Nucleus accumbens (tissue), 56 donors: ENCODE measurements at regions not wholly inside any gene's neighbourhood (a gene's known extent, or its start where the extent isn't known, plus 50 kb on each side); places are given as distances from the start of the nearest gene placed in this dataset.
A peak's percentile ranks its signal among the peaks of the same experiment; 100 is the strongest.

Experiments used
- DNase-seq, 56 donors: peaks; one replicate each; lab custom pipeline; 2025; lab: John Stamatoyannopoulos, UW

DNA sequence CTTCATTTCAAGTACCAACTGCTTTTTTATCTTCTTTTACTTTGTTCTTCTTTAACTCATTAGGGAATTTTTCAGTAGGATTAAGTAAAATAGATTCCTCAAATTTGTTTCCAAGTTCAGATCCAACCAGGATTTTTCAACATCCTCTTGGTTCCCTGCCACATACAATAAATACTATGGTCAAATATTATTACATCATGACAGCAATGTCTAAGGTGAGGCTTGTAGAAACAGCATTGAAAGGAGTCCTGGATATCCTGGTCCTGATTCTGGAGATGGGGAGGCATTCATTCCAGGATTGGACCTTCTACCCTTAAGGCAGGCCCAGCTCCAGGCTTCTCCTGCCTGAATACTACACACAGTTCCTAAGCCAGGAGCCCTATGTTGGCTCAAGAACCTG lies 80.2 kb upstream of the F3 start:
- DNase-seq, result no peak

DNA sequence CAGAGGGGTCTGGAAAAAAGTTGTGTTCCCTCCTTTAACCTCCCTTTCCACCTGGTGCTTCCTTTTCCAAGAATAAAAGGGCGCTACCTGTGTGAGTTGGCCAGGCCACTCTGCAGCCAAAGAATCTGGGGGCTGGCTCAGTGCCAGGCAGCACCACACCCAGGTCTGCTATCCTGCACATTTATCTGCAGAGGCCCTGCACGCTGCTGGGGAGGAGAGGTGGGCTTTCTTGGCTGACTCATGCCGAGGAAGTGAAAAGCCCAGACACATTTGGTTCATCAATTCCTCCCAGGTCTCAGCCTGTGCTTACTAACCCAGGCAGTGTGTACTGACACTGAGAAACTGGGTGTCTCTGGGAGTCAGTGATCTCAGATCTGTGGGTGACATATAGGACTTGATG lies 79.8 kb upstream of the F3 start:
- peak in 1 of 56 donors; percentile 4 for DNase-seq

DNA sequence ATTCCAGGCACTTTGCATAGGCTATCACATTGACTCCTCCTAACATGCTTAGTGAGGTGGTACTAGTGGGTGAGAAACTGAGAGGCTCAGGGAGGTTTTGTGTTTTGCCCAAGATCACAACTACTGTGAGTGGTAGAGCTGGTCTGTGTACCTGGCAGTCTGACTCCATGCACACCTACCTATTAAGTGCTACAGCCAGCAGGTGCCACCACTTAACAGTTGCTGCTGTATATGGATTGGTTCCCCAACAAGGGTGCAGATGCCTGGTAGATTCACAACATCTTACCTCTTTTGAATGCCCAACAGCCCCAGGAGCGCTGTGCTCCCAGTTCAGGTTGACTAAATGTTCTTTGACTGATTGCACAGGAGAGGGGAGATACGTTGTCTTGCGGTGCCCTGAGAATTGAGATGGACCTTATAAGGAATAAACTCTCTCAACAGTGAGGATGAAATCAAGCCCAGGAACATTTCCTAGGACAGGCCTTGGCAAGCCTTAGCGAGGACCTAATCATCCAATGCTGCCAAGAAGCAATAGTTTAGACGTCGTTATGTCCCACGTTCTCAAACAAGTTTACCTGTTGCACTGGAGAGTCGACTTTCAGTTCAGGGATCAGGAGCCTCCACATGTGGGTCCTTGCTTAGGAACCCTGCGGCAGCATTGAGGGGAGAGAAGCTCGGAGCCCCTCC lies 78.9 kb upstream of the F3 start:
- DNase-seq, result no peak

DNA sequence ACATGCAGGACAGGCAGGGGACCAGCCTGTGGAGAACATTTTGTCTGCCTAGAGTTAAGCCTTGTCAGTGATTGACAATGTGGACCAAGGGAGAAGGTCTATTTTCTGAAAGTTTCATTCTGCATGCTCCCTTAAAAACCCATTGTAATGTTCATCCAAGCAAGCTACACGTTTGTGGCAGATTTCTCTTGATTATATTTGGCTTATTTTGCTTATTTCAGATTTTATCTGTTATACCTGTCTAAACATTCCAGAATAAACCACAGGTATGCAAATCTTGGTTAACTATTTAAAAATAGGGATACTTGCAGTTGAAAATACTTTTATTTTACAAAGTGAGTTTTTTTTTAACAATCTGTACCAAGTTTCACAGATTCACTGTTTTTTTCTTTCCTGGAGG lies 78.2 kb upstream of the F3 start:
- no peak for DNase-seq

DNA sequence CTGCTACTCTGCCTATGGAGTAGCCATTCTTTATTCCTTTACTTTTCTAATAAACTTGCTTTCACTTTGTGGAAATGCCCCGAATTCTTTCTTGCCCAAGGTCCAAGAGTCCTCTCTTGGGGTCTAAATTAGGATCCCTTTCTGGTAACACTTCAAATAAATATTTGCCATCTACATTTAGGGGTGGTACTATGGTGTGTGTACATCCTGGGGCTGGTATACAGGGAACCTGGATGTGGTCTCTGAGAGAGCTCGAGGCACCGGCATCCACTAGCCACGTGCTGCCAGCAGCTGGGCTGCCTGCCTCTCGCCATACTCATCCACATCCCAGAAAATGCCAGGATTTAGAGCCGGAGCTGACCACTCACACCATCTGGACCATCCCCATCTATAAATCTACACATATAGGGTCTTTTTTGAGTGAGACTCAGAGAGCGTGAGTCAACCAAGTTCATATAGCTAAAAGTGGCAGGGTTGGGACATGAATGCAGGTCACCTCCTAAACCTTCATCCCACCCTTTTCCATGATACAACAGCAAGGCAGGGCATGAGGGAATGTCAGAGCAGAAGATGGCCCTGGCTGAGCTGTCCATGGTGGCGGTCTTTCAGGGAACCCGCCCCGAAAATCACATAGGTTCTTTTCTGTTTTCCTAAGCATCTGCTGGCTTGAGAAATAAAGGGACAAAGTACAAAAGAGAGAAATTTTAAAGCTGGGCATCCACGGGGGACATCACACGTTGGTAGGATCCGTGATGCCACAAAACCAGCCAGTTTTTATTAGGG lies 76.6 kb upstream of the F3 start:
- no peak for DNase-seq

DNA sequence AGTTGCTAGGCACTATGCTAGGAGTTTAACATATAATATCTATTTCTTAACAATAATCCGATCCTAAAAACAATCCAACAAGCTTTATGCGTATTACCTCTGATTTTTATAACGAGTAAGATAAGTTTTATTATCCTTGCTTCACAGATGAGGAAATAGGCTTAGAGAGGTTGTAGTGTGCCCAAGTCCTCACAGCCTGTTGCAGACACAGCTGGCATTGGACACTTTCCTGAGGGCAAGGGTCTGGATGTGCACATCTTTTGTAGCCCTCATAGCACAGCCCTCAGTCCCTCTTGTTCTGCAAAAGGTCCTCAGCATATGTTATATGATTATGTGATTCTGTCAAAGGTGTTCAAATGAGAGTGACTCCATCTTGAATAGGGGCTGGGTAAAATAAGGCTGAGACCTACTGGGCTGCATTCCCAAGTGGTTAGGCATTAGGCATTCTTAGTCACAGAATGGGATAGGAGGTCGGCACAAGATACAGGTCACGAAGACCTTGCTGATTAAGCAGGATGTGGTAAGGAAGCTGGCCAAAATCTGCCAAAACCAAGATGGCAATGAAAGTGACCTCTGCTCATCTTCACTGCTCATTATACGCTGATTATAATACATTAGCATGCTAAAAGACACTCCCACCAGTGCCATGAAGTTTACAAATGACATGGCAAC lies 75.7 kb upstream of the F3 start:
- DNase-seq, result no peak

DNA sequence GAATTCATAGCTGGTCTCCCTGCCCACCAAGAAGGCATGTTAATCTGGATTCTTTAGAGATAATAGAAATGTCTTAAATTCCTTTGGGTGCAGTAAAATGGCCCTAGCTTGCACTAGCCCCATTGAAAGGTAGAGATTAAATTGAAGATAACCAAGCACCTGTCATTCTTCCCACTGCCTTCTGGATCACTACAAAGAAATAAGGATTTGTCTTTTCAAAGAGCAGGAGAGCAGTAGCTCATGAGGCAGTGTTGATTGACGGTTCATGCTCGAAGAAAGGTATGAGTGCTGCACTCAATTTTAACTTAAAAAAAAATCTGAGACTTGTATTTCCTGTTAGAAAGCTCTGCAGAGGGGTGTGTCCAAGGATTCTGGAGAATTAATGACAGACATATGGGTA lies 74.9 kb upstream of the F3 start:
- DNase-seq, result no peak

DNA sequence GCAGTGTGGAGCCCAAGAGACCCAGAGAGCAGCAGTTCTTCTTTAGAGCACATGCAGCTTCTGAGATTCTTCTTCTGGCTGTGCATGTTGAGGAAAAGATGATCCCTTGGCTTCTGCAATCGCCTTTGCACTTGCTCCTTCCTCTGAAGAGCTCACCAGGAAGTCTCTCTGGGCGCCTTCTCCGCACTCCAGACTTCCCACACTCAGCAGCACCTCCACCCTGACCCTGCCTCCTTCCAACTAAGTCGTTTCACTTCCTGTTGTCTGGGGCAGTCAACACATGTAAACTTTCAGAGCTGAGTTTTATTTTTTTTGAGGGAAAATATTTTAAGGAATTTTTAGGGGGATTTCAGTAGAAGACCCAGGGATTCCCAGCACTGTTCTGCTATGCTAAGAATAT lies 73.4 kb upstream of the F3 start:
- DNase-seq, result no peak

DNA sequence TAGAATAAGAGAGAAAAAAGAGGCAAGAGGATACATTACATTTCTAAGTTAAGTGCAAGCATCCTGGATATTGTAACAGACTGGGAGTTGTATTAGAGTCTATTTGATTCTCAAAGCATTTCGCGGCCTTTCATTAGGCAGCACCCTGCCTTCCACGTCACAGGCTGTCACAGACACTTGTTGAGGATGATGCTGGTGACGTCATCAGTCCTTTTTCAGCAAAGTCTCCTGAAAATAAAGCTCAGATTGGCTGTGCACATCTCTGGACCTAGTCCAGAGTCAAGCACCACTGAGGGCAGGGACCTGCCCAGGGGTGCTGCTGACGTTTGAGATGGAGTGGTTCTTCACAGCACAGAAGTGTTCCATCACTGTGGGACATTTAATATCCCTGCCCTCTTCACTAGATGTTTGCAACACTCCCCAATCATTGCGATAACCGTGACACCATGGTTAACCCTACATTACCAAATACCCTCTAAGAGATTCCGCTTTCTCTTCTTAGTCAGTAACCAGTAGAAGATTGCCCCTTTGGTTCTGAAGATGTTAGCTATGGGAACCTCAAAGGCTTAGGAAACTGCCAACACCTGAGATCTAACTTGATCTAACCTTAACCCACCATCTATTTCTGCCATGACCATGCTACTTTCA lies 72.7 kb upstream of the F3 start:
- DNase-seq, result no peak

DNA sequence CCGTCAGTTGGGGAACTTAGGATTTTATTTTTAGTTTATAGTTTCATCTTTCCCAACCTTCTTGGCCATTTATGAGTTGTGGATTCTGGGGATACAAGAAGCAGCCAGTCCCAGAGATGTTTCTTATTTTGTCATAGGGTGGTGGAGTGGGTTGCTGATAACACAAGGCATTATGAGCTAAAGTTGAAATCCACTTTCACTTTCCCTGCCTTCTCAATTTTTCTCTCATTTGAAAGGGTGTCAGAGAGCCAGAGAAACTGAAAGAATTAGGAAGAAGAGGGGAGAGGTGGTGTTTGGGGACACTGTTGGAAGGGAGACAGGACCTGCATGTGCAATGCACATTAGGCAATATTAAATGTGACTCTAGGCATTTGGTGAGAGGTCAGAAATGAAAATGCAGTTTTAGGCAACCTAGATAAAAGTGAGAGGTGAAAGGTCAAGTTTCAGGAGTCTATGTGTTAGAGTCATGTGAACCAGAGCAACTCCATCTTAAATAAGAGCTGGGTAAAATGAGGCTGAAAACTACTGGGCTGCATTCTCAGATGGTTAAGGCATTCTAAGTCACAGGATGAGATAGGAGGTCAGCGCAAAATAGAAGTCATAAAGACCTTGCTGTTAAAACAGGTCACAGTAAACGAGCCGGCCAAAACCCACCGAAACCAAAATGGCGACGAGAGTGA lies 71.1 kb upstream of the F3 start:
- DNase-seq, result no peak

DNA sequence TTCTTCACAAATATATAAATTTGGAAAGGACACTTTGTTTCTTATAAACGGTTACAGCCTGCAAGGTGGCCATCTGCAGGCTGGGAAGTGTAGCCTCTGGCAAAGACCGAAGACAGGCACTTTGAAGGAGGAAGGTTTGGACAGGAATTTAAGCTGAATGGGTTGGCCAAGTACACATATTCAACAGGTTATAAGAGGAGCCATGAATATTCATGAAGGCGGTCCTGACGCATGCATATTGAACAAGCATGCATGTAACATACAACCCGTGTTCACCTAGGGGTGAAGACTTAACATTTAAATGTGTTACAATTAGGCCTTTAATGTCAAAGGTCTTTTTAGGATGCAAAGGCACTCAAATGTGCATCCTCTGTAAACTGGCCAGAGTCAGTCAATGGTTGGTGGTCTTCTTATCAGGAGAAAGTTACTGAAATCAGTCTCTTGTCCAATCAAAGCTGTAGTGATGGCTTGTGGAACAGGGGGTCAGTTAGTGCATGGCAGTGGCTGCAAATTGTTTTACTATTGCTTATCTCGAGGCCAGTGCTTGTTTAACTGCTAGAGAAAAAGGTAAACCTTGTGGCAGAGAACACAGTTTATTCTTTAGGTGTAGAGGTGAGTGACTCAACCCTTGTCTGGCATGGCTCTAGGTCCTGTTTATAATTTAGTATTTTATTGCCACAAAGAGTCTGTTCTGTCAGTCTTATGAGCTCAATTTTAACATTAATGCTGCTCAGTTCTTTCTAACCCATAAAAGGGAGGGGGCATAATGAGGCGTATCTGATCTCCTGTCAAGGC lies 70.3 kb upstream of the F3 start:
- DNase-seq, result no peak

DNA sequence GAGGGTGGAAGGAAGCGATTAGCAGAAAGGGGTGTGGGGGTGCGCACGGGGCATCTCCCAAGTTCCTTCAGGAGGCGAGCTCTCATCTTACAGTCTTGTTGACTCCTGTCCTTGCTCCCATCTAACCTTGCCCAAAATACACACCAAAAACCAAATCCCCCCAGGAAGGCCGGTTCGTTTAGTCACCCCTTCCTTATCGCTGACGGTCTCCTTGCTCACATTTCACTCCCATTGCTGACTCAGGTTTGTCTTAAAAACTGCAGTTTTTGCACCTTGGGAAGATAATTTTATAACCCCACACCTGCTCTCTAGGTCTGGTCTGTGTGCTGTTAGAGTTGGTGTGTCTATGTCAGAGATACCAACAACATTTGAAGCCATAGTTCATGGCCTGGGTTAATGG lies 68.1 kb upstream of the F3 start:
- no peak for DNase-seq

DNA sequence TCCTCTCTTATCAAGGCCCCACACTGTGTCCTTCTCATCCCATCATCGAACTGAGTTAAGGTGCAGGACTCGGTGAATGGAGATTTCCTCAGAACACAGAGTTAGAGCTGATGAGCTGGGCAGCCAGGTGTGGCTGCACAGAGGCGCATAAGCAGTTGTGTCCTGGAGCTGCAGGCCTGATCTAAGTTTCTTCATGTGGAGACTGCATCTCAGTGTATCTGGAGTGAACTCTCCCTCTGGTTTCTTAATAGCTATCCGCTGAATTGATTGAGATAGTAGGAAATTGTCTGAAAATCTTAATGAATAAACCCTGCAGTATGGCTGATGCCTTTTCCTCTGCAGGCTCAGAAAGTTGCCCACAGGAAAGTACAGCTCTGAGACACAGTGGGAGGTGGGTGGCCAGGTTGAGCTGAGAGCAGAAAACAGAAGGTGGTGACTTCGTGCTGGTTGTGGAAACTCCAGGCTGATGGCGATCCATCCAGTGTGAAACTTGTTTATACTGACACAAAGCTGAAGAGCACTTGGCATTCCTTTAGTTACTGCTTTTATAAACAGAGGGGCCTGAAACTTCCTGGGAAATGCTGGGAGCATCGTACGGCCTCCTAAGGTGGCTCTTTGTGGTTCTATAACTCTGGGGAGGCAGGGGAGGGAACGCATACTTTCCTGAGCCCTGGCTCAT lies 67.4 kb upstream of the F3 start:
- no peak for DNase-seq

DNA sequence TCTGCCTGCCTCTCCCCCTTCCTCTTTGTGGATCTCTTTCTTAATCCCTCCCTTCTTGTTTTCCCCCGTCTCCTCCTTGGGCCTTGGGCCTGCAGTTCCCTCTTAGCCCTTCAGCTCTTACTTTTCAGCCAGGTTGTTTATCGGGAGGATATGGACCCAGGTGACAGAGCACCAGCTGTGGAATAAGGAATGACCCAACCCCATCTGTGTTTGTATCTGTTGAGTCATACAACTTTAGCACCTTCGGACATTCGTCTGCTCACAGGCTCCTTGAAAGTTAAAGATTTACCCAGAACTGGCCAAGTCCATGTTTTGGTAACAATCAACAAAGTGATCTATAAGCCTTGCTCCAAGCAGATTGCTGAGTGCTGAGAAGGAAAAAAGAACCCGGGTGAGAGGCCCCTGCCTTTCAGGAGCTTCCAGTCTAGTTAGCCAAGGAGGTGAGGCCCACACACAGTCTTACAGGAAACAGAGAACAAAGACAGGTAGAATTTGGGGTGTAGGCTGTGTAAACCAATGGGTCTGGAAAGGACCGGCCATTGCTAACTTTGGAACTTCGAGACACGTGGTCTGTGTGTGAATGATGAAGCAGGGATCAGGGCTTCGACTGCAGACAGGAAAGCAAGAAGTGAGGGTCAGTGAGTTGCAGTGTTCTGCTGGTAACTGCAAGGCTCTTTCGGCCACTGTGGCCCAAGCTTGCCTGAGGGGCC lies 66.7 kb upstream of the F3 start:
- DNase-seq, result no peak

DNA sequence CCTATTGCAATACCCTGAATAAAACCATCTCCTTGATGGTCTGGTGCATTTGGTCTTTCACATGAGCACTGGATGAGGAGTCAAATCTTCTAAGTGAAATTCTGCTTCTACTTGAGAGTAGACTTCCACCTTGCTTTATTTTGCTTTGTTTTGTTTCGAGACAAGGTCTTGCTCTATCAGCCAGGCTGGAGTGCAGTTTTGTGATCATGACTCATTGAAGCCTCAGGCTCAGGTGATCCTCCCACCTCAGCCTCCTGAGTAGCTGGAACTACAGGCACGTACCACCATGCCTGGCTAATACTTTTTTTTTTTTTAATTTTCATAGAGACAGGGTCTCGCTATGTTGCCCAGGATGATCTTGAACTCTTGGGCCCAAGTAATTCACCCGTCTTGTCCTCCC lies 65.8 kb upstream of the F3 start:
- DNase-seq, result no peak

DNA sequence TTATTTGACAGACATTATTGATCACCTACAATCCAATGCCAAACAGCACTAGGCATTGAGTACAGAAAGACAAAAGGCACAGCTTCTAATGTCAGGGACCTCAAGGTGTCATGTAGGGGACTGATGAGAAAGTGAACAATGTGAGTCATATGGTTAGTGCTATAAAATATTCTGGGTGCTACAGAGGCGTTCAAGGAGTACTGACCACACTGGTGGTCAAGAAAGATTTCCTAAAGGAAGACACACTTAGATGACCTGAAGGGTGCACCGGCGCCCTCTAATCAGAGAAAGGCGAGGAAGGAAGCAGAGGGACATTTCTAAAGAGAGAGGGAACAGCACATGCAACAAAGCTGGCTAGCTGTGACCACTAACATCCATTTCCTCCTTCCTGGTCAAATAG lies 64.9 kb upstream of the F3 start:
- DNase-seq, result no peak

DNA sequence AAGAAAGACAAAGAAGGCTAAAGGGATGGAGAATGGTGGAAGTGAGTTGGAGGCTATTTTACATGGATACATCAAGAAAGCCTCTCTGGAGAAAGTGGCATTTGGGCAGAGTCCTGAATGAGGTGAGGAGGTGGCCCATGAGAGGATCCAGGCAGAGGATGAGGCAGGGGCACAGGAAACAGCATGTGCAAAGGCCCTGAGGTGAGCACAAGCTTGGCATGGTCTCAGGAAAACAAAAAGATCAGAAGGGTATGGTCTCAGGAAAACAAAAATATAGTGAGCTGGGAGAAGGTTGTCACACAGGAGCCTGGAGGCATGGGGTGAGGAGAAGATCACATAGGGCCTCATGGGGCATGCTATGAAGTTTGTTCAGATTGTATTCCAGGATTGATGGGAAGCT lies 62.1 kb upstream of the F3 start:
- DNase-seq, result no peak

DNA sequence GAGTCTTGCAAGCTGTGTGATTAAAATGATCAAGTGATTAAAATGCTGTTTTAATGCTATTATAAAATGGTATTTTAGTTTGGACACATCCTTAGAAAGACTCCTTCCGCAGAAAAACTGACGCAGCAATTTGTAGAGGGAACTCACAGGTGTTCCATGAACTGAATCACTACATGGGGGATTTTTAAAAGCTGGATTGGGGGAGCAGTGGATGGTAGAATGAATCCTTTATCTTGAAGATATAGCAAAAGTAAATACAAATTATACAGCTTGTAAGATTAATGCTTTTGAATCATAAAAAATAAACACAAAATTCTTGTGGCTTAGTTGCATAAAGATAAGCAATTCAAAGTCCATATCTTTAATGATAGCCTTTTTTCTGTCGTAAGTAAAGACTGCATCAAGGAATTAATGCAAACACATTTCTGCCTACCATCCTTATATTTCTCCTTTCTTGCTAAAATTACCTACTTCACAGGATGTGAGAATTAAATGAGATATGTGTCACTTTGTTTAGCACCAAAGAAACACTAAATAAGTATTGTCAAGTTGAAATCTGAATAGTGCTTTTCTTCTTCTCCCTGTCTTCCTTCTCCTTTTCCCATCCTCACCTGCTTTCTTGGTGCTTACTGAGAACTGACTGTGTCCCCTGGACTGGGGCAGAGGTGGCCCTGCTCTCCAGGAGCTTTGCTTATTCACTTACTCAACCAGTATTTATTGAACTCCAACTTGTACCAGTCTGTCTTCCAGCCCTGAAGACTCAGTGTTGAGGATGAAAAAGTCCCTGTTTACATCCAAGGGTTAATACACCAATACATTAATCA lies 61.5 kb upstream of the F3 start:
- DNase-seq, result no peak
